Astrocyte (in vitro differentiated cells and primary cell): ENCODE measurements at regions not wholly inside any gene's neighbourhood (a gene's known extent, or its start where the extent isn't known, plus 50 kb on each side); places are given as distances from the start of the nearest gene placed in this dataset.
A peak's percentile ranks its signal among the peaks of the same experiment; 100 is the strongest.

Experiments
- DNase-seq: peaks from one replicate; pipeline ENCODE4 v3.0.0-alpha.2; 2010; ENCODE audit warnings: low read depth
- FAIRE-seq: peaks from 2 replicates; lab custom pipeline; 2011; peaks lifted over from hg19 to GRCh38; lab: Jason Lieb, UNC
- H2AFZ ChIP-seq: 2 replicates; pipeline ENCODE4 v1.6.0; 2012; ENCODE audit warnings: low read depth, low read length, inconsistent platforms
- H3K27ac ChIP-seq: 2 replicates; pipeline ENCODE4 v1.5.1; 2011; ENCODE audit warnings: low read depth, low read length, inconsistent platforms
- H3K27me3 ChIP-seq: 2 replicates; pipeline ENCODE4 v1.6.0; 2011; ENCODE audit warnings: low read length, inconsistent platforms; ENCODE audit not compliant: insufficient read depth
- H3K36me3 ChIP-seq: 2 replicates; pipeline ENCODE4 v1.5.1; 2011; ENCODE audit warnings: low read length, inconsistent platforms; ENCODE audit not compliant: insufficient read depth
- H3K4me1 ChIP-seq: 2 replicates; pipeline ENCODE4 v1.5.1; 2011; ENCODE audit warnings: low read length, inconsistent platforms; ENCODE audit not compliant: insufficient read depth
- H3K4me2 ChIP-seq: 2 replicates; pipeline ENCODE4 v1.6.0; 2012; ENCODE audit warnings: low read length, inconsistent platforms
- H3K4me3 ChIP-seq: 2 replicates; pipeline ENCODE4 v1.5.1; 2011; ENCODE audit warnings: low read depth, mild to moderate bottlenecking, low read length, inconsistent platforms; ENCODE audit not compliant: insufficient read depth
- H3K79me2 ChIP-seq: 2 replicates; pipeline ENCODE4 v1.6.0; 2012; ENCODE audit warnings: mild to moderate bottlenecking, low read length, inconsistent platforms; ENCODE audit not compliant: insufficient read depth
- H3K9ac ChIP-seq: 2 replicates; pipeline ENCODE4 v1.6.0; 2012; ENCODE audit warnings: mild to moderate bottlenecking, low read length, inconsistent platforms
- H3K9me3 ChIP-seq: 2 replicates; pipeline ENCODE4 v1.5.1; 2012; ENCODE audit warnings: low read depth, mild to moderate bottlenecking, low read length, inconsistent platforms; ENCODE audit not compliant: insufficient read depth
- H4K20me1 ChIP-seq: 2 replicates; pipeline ENCODE4 v1.6.0; 2012; ENCODE audit warnings: low read length, inconsistent platforms; ENCODE audit not compliant: insufficient read depth
- H3K27ac Mint-ChIP-seq: one replicate; pipeline ENCODE4 v1.8.0; 2021; ENCODE audit warnings: mild to moderate bottlenecking, mixed read lengths; ENCODE audit not compliant: unreplicated experiment
- H3K27me3 Mint-ChIP-seq: one replicate; pipeline ENCODE4 v1.8.0; 2021; ENCODE audit warnings: low read depth, mixed read lengths; ENCODE audit not compliant: unreplicated experiment
- H3K36me3 Mint-ChIP-seq: one replicate; pipeline ENCODE4 v1.8.0; 2021; ENCODE audit warnings: low read depth, mixed read lengths; ENCODE audit not compliant: unreplicated experiment
- H3K4me1 Mint-ChIP-seq: one replicate; pipeline ENCODE4 v1.8.0; 2021; ENCODE audit warnings: low read depth, mixed read lengths; ENCODE audit not compliant: unreplicated experiment
- H3K4me3 Mint-ChIP-seq: one replicate; pipeline ENCODE4 v1.8.0; 2021; ENCODE audit warnings: mild to moderate bottlenecking, moderate library complexity, mixed read lengths; ENCODE audit not compliant: unreplicated experiment
- H3K9me3 Mint-ChIP-seq: one replicate; pipeline ENCODE4 v1.8.0; 2021; ENCODE audit warnings: mild to moderate bottlenecking, mixed read lengths; ENCODE audit not compliant: unreplicated experiment
- CTCF ChIP-seq: IDR thresholded peaks from 2 replicates; pipeline ENCODE4 v1.5.1; 2011; ENCODE audit warnings: low read depth, mild to moderate bottlenecking, inconsistent platforms, low read length, moderate library complexity; ENCODE audit not compliant: insufficient read depth
- EZH2 ChIP-seq: IDR thresholded peaks from 2 replicates; pipeline ENCODE4 v1.6.1; 2012; ENCODE audit warnings: mild to moderate bottlenecking, low read length, inconsistent platforms; ENCODE audit not compliant: insufficient read depth

GRCh38 chr12:59372956-59373355, 222.9 kb upstream of the SLC16A7 start:
- Histone ChIP-seq H3K9ac (no peak overlapping the region), H3K27me3 (no peaks in the 10 kb centered on the region), H3K4me2 (no peak overlapping the region), H3K4me3 (no peak overlapping the region), H2AFZ (no peak overlapping the region), H4K20me1 (no peaks in the 10 kb centered on the region), H3K4me1 (no peaks in the 10 kb centered on the region), H3K79me2 (no peaks in the 10 kb centered on the region), H3K27ac (no peak overlapping the region), H3K9me3 (no peaks in the 10 kb centered on the region), H3K36me3 (no peaks in the 10 kb centered on the region)
- DNase-seq (peak; percentile 1), FAIRE-seq (no peak)
- Mint-ChIP-seq H3K4me3 (no peak overlapping the region), H3K27me3 (no peaks in the 10 kb centered on the region), H3K36me3 (no peaks in the 10 kb centered on the region), H3K4me1 (no peaks in the 10 kb centered on the region), H3K9me3 (no peaks in the 10 kb centered on the region), H3K27ac (no peak overlapping the region)
- TF ChIP-seq EZH2 (no peak), CTCF (peak; percentile 22)

DNA sequence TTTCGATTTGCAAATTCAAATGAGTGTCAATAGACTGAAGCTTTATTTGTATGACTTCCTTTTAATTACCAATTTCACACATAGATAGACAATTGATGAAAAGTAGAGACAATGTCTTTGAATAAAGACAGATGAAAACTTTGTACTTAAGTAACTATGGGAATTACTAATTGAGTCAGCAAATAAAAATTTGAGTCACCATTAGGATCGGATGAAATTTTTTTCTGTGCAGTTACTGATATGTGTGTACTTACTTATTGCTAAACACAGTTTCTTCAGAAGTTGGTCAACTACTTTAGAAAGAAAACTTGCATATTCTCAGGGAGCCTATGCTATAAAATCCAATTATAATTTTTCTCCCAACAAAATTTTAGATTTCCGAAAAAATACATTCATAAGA, 224.9 kb upstream of the SLC16A7 start:
- H3K27ac ChIP-seq: no peak overlapping the region
- Mint-ChIP-seq H3K4me1 (no peaks in the 10 kb centered on the region), H3K27me3 (no peaks in the 10 kb centered on the region), H3K27ac (no peak overlapping the region), H3K9me3 (no peaks in the 10 kb centered on the region), H3K36me3 (no peaks in the 10 kb centered on the region), H3K4me3 (no peak overlapping the region)
- no peaks in the 10 kb centered on the region for H3K36me3 ChIP-seq
- H3K9ac ChIP-seq: no peak overlapping the region
- H2AFZ ChIP-seq: no peak overlapping the region
- no peak for TF ChIP-seq EZH2
- TF ChIP-seq CTCF: no peak
- no peak overlapping the region for H3K4me2 ChIP-seq
- H3K79me2 ChIP-seq: no peaks in the 10 kb centered on the region
- no peaks in the 10 kb centered on the region for H4K20me1 ChIP-seq
- no peaks in the 10 kb centered on the region for H3K4me1 ChIP-seq
- no peak overlapping the region for H3K4me3 ChIP-seq
- H3K27me3 ChIP-seq: no peaks in the 10 kb centered on the region
- DNase-seq (no peak), FAIRE-seq (no peak)
- no peaks in the 10 kb centered on the region for H3K9me3 ChIP-seq

- Histone ChIP-seq H3K4me3 (no peak overlapping the region), H3K9me3 (no peaks in the 10 kb centered on the region), H3K4me2 (no peak overlapping the region), H3K27me3 (no peaks in the 10 kb centered on the region), H4K20me1 (no peaks in the 10 kb centered on the region), H3K4me1 (no peaks in the 10 kb centered on the region), H3K36me3 (no peaks in the 10 kb centered on the region), H3K9ac (no peak overlapping the region), H2AFZ (no peak overlapping the region), H3K79me2 (no peaks in the 10 kb centered on the region), H3K27ac (no peak overlapping the region)
- DNase-seq (no peak), FAIRE-seq (no peak)
- no peaks in the 10 kb centered on the region for H3K36me3 Mint-ChIP-seq
- H3K4me1 Mint-ChIP-seq: no peaks in the 10 kb centered on the region
- no peaks in the 10 kb centered on the region for H3K9me3 Mint-ChIP-seq
- TF ChIP-seq CTCF (no peak), EZH2 (no peak)
- no peaks in the 10 kb centered on the region for H3K27me3 Mint-ChIP-seq
- H3K4me3 Mint-ChIP-seq: no peak overlapping the region
- no peak overlapping the region for H3K27ac Mint-ChIP-seq
These were observed 230.7 kb upstream of the SLC16A7 start for GRCh38 chr12:59365133-59365532.
